ENCODE measurements at regions not wholly inside any gene's neighbourhood (a gene's known extent, or its start where the extent isn't known, plus 50 kb on each side); places are given as distances from the start of the nearest gene placed in this dataset.

GRCh38 chr2:207437136-207437523, 92.6 kb upstream of the CREB1 start:
- no peak overlapping the region for H3K4me3 Mint-ChIP-seq
- Histone ChIP-seq H3K27me3 (replicated peaks in 1 of 4; ENCODE audit: control extremely low read depth in 1 of 4, control insufficient read depth in 3 of 4, insufficient read depth in 4 of 4, low read length in 3 of 4) (no peaks in the 10 kb centered on the region), H2AFZ (ENCODE audit: insufficient read depth, low read depth, low read length, poor library complexity, severe bottlenecking) (no peak overlapping the region), H3K9ac (ENCODE audit: low read length) (no peak overlapping the region), H3K36me3 (replicated peaks in 1 of 2; ENCODE audit: control extremely low read depth in 1 of 2, control insufficient read depth in 1 of 2, extremely low read depth in 1 of 2, insufficient read depth in 2 of 2, low read length in 1 of 2) (no peaks in the 10 kb centered on the region), H3K79me2 (ENCODE audit: control insufficient read depth, insufficient read depth, low read length) (no peaks in the 10 kb centered on the region), H3K27ac (ENCODE audit: low read length in 2 of 2) (no peak overlapping the region), H3K4me3 (ENCODE audit: control extremely low read depth in 1 of 5, extremely low read depth in 1 of 5, insufficient read depth in 1 of 5, low read depth in 2 of 5, low read length in 4 of 5) (no peak overlapping the region), H3K4me1 (ENCODE audit: control insufficient read depth in 2 of 2, insufficient read depth in 2 of 2, low read length in 2 of 2) (no peaks in the 10 kb centered on the region), H3K4me2 (replicated peaks; ENCODE audit: low read depth, low read length, poor library complexity, severe bottlenecking) (no peak overlapping the region), H3K9me3 (ENCODE audit: control extremely low read depth in 1 of 3, control insufficient read depth in 2 of 3, insufficient read depth in 1 of 3, low read length in 2 of 3) (no peaks in the 10 kb centered on the region), H4K20me1 (ENCODE audit: control insufficient read depth, insufficient read depth, low read length, poor library complexity, severe bottlenecking) (no peaks in the 10 kb centered on the region)
- peaks cover 3% of the 10 kb centered on the region for H3K9me3 Mint-ChIP-seq (ENCODE audit: insufficient read depth)
- ChIA-PET CTCF (no interaction called here), POLR2A (no interaction called here)
- no peaks in the 10 kb centered on the region for H3K4me1 Mint-ChIP-seq
- ATAC-seq (ENCODE audit: low read depth) (no peak), DNase-seq (no peak)
- peaks cover 2% of the 10 kb centered on the region for H3K27me3 Mint-ChIP-seq
- intact Hi-C loops (cut with micrococcal nuclease), result no loop called here
- 100% methylated on average over 1 of the region's 1 CpG for WGBS (ENCODE audit: insufficient coverage)
- no peak overlapping the region for H3K27ac Mint-ChIP-seq
- TF ChIP-seq EZH2 (IDR thresholded peaks at IDR 0.05; ENCODE audit: borderline replicate concordance, insufficient read depth, low read depth, low read length, poor library complexity, severe bottlenecking) (no peak), CTCF (IDR thresholded peaks at IDR 0.05) (no peak)

- no peak overlapping the region for H3K4me3 Mint-ChIP-seq
- no peaks in the 10 kb centered on the region for H3K4me1 Mint-ChIP-seq
- ChIA-PET POLR2A (no interaction called here), CTCF (no interaction called here)
- 91% methylated on average over 9 of the region's 13 CpGs for WGBS (ENCODE audit: insufficient coverage)
- Histone ChIP-seq H3K27me3 (replicated peaks in 1 of 4; ENCODE audit: control extremely low read depth in 1 of 4, control insufficient read depth in 3 of 4, insufficient read depth in 4 of 4, low read length in 3 of 4) (no peaks in the 10 kb centered on the region), H2AFZ (ENCODE audit: insufficient read depth, low read depth, low read length, poor library complexity, severe bottlenecking) (no peak overlapping the region), H3K4me3 (ENCODE audit: control extremely low read depth in 1 of 5, extremely low read depth in 1 of 5, insufficient read depth in 1 of 5, low read depth in 2 of 5, low read length in 4 of 5) (no peak overlapping the region), H3K27ac (ENCODE audit: low read length in 2 of 2) (no peak overlapping the region), H3K9me3 (ENCODE audit: control extremely low read depth in 1 of 3, control insufficient read depth in 2 of 3, insufficient read depth in 1 of 3, low read length in 2 of 3) (no peaks in the 10 kb centered on the region), H3K36me3 (replicated peaks in 1 of 2; ENCODE audit: control extremely low read depth in 1 of 2, control insufficient read depth in 1 of 2, extremely low read depth in 1 of 2, insufficient read depth in 2 of 2, low read length in 1 of 2) (no peaks in the 10 kb centered on the region), H3K79me2 (ENCODE audit: control insufficient read depth, insufficient read depth, low read length) (no peaks in the 10 kb centered on the region), H3K4me2 (replicated peaks; ENCODE audit: low read depth, low read length, poor library complexity, severe bottlenecking) (no peak overlapping the region), H3K9ac (ENCODE audit: low read length) (no peak overlapping the region), H3K4me1 (ENCODE audit: control insufficient read depth in 2 of 2, insufficient read depth in 2 of 2, low read length in 2 of 2) (no peaks in the 10 kb centered on the region), H4K20me1 (ENCODE audit: control insufficient read depth, insufficient read depth, low read length, poor library complexity, severe bottlenecking) (no peaks in the 10 kb centered on the region)
- TF ChIP-seq CTCF (IDR thresholded peaks at IDR 0.05) (no peak), EZH2 (IDR thresholded peaks at IDR 0.05; ENCODE audit: borderline replicate concordance, insufficient read depth, low read depth, low read length, poor library complexity, severe bottlenecking) (no peak)
- ATAC-seq (ENCODE audit: low read depth), result no peak
- DNase-seq, result no peak
- intact Hi-C loops (cut with micrococcal nuclease), result no loop called here
- H3K9me3 Mint-ChIP-seq (ENCODE audit: insufficient read depth), result peaks cover 3% of the 10 kb centered on the region
- H3K27me3 Mint-ChIP-seq, result peaks cover 2% of the 10 kb centered on the region
- no peak overlapping the region for H3K27ac Mint-ChIP-seq
These were observed 92.1 kb upstream of the CREB1 start for GRCh38 chr2:207437524-207438143.

Measured in B cell (primary cell).